ENCODE measurements at regions not wholly inside any gene's neighbourhood (a gene's known extent, or its start where the extent isn't known, plus 50 kb on each side); places are given as distances from the start of the nearest gene placed in this dataset.
"Not testable (repeated sequence)": the region's sequence is repeated elsewhere in the genome, so short reads cannot be mapped to it uniquely, and the experiment has no call there.

GRCh38 chr9:22225856-22226255, 216.8 kb upstream of the CDKN2B start:
- not testable (repeated sequence) for DNase-seq

DNA sequence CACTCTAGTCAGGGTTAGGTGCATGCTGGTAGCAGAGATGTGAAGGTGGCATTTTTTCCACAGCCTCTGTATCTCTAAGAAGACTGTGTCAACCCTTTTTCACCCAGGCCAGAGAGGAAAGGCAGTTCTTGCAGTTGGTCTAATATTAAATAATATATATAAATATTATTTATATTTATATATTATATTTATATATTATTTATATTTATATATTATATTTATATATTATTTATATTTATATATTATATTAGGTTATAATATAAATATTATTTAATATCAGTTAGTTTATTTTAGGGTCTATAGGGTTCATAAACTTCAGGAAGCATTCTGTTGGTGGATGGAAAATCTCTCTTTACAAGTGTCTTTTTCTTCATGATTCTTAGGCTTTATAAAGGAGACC, 218.6 kb upstream of the DMRTA1 start:
- DNase-seq = no peak

DNA sequence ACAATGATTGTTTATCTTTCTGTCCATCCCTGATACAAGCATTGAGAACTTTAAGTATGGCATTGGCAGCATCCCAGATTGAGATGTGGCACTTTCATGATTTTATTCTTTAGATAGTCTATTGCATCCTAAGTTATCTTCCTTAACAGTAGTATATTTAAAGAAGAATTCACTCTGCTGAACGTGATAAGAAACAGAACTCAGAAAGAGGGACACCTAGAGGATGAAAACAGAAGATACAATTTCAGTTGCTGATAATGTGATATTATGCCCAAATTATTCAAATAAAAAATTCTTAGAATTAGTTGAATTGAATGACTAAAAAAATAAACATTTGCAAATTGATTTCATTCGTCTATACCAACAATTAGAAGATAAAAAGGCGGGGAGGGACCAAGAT, 218.1 kb upstream of the DMRTA1 start:
- DNase-seq = no peak

DNA sequence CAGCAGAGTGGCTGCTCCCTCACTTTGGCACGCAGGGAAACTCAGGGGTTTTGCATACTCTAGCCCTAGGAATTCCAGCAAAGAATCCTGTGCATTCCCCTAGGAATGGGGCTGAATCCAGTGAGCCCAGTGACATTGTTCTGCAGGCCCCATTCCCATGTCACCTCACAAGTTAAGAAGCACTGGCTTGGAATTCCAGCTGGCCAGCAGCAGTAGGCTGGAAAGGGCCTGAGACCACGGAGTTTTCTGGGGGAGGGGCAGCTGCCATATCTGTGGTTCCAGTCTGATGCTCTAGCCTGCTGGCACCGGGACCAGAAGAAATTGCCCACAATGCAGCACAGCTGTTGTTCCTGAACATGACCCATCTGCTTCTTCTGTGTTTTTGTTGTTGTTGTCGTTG, 217.6 kb upstream of the DMRTA1 start:
- no peak for DNase-seq

- DNase-seq = not testable (repeated sequence)
Observed at GRCh38 chr9:22231309-22231708, 215.3 kb upstream of the DMRTA1 start.

DNA sequence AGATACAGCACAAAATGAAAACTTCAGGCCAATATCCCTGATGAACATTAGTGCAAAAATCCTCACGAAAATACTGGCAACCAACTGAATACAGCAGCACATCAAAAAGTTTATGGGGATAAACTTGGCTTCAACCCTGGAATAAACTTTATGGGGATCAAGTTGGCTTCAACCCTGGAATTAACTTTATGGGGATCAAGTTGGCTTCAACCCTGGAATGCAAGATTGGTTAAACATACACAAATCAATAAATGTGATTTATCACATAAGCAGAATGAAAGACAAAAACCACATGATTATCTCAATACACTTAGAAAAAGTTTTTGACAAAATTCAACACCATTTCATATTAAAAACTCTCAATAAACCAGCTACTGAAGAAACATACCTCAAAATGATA, 213.7 kb upstream of the DMRTA1 start:
- DNase-seq = no peak

- DNase-seq = no peak
Observed at GRCh38 chr9:22237497-22238363, 208.9 kb upstream of the DMRTA1 start.

- DNase-seq = peak; percentile 51
Observed at GRCh38 chr9:22238809-22239684, 207.6 kb upstream of the DMRTA1 start.

DNA sequence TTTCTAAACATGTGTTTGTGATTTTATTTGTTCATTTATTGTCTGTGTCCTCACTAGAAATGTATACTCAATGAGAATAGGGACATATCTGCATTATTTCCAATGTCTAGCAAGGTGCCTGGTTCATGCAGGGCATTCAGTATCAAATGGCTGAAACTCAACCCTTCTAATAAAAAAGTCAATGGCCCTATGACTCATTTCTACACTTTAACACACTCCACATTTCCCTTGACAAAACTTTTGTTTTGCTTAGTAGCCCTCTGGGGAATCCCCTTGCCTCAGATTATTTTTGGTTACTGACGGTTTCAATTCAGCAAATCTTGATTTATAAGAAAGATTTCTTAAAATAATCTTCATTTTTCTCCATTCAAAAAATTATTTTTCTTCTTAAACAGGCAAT, 206.0 kb upstream of the DMRTA1 start:
- no peak for DNase-seq

GRCh38 chr9:22241024-22241423, 205.6 kb upstream of the DMRTA1 start:
- DNase-seq = no peak

DNA sequence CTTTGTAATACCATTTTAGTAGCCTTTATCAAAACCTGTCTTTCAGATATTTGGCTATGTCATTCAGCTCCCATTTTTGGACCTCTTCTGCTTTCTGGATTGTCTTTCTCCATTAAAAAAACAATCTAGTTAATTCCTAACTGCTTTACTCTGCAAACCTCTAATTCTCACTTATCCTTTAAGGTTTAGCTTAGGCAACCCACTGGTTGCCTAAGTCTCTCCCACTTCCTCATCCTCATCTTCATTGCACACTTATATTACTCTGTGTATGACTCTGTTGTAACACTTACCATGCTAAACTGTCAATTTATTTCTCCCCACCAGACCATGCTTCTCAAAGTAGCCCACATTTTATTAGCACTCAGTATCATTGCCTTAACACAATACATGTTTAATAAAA, 205.0 kb upstream of the DMRTA1 start:
- DNase-seq = no peak

DNA sequence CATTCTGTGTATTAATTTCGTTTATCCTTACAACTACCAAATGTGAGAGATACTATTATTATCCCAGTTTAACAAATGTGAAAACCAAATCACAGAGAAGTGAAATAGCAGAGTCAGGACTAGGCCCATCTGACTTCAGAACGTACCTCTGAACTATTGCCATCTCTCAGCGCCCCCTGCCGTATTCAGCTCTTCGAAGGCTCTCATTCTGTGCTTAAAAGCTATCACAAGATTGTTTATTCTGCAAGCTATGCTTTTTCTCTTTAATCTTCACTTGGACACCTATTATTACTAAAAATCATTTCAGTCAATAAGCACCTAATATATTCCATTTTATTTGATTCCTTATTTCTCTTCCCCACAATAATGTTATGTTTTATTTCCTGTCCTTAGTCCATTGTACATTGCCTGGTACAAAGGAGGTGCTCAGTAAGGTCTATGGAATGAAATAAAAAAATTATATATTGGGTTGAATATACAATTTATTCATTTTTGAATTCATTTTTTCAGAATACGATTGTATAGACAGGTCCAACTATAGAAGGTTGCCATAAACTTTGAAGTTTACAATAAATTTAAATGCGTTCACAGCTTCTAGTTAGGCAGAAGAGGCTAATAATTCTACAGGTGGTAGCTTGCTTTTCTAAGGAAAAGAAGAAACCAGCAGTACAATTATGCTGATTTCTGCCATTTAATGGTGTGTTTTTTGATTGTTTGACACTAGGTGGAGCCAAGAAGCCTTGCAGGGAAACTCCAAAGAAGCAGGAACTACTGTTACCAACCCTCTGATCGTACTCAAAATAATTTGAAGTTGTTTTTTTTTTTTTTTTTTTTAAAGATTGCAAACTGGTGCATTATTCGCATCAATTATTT, 202.2 kb upstream of the DMRTA1 start:
- DNase-seq = peak; percentile 44

- DNase-seq = no peak
Observed at GRCh38 chr9:22255337-22255736, 191.3 kb upstream of the DMRTA1 start.

DNA sequence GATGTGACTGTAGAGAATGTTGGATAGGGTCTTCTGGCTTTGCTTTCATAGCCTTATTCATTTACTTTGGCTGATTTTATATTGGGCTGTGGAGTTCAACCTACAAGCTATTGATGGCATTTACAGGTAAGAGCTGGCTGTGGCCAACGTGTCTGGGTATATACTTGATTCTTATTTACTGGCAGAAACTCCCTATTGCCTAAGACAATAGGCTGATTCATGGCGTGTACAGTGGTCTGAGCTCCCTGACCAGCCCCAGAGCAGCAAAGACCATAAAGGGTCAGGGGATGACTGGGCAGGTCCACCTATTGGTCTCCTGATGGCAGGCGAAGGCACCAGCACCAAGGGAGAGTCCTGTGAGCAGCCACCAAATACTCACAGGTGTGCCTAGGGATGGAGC, 190.2 kb upstream of the DMRTA1 start:
- no peak for DNase-seq

DNA sequence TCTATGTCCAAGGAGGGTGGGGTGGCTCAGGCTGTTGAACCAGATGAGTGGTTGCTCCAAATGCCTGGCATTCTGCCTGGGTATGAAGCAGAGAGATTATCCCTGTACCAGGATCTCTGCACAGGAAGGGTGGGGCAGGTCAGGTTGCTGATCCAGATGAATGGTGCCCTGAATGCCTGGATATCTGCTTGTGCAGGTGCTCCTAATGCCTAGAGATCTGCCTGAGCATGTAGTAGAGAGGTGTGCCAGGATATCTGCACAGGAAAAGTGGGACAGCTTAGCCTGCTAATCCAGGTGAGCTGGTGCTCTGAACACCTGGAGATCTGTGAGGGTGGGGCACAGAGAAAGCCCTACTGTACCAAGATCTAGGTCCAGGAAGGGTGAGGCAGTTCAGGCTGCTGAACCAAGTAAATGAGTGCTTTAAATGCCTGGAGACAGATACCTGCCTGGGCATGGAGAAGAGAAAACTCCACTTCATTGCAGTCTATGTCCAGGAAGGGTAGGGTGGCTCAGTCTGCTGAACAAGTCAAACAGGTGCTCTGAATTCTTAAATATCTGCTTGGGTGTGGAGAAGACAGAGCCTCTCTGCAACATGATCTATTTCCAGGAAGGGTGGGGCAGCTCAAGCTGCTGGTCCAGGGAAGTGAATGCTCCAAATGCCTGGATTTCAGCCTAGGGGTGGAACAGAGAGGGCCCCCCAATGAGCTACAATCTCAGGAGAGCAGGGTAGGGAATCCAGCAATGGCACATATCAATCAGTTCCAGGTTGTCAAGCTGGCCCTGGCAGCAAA, 189.4 kb upstream of the DMRTA1 start:
- no peak for DNase-seq

GRCh38 chr9:22265038-22265437, 181.6 kb upstream of the DMRTA1 start:
- DNase-seq = no peak

DNA sequence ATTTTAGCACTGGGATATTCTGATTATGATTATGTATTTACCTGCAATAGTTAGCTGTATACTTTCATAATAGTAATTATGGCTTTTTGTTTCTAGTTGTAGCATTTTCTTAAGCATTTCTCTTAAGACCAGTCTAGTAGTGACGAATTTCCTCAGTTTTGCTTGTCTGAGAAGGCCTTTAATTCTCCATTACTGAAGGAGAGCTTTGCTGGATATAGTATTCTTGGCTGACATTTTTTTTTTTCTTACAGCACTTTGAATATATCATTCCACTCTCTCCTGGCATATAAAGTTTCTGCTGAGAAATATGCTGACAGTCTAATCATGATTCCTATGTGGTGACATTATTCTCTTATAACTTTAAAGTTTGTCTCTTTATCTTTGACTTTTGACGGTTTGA, 181.1 kb upstream of the DMRTA1 start:
- DNase-seq = no peak

- DNase-seq = no peak
Observed at GRCh38 chr9:22274477-22274876, 172.1 kb upstream of the DMRTA1 start.

DNA sequence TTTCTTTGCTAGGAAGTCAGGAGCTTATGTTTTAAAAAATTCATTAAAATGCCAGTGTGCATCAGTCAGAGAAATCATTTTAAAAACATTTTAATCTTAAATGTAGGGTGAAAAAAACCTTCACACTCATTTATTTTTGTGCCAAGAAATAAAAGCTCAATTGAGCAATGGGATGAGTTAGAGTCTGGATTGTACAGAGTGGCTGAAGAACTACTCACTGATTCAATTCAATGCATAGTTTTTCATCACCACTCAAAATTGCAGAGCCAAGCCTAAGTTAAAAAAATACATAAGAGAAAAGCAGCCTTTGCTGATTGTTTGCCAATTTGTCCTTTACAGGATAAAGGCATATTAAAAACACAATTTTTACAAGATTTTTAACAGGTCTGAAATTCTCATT, 168.2 kb upstream of the DMRTA1 start:
- DNase-seq = peak; percentile 14

GRCh38 chr9:22279636-22280035, 167.0 kb upstream of the DMRTA1 start:
- DNase-seq = no peak

DNA sequence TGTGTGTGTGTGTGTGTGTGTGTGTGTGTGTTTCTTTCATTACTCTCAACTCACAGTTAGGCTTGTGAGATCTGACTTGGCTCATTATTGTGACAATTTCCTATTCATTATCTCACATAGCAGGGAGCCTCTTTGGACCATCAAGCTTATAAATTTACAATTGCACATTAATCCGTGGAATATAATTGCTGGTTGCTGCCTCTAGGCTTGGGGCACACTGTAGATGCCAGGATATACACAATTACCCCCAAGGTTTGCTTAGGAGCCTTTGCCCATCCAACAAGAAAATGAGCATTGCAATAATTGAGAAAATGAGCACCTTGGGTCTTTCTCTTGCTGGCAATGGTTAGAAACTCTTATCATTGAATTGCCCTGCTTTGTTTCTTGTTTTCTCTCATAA, 161.6 kb upstream of the DMRTA1 start:
- DNase-seq = peak; percentile 69

DNA sequence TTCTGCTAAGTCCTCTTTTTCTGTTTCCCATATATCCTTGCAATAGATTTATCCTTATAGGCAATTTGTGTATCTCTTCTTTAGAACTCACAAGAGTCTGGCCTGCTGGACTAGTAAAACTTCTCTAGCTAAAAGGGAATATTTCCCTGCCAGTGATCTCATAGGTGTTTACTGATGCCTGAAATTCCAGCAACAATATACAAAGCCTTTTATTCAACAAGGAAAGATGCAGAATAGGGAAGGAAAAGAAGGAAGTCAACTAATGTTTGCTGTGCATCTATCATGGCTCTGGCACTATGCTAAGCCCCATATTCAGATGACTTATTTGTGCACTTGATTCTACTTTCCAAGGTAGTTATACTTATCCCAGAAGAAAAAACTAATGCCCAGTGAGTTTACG, 160.0 kb upstream of the DMRTA1 start:
- no peak for DNase-seq
